Endothelial cell (in vitro differentiated cells): ENCODE measurements at regions not wholly inside any gene's neighbourhood (a gene's known extent, or its start where the extent isn't known, plus 50 kb on each side); places are given as distances from the start of the nearest gene placed in this dataset.

Experiments used
- DNase-seq: peaks from one replicate; pipeline ENCODE4 v3.0.0; 2021; ENCODE audit warnings: low spot score
- H3K27ac Mint-ChIP-seq: one replicate; pipeline ENCODE4 v1.8.0; 2021; ENCODE audit warnings: mixed read lengths, inconsistent platforms; ENCODE audit not compliant: unreplicated experiment
- H3K27me3 Mint-ChIP-seq: one replicate; pipeline ENCODE4 v1.8.0; 2021; ENCODE audit warnings: mild to moderate bottlenecking, moderate library complexity, mixed read lengths, inconsistent platforms; ENCODE audit not compliant: unreplicated experiment
- H3K36me3 Mint-ChIP-seq: one replicate; pipeline ENCODE4 v1.8.0; 2021; ENCODE audit warnings: mild to moderate bottlenecking, low read depth, mixed read lengths, inconsistent platforms; ENCODE audit not compliant: unreplicated experiment
- H3K4me1 Mint-ChIP-seq: one replicate; pipeline ENCODE4 v1.8.0; 2021; ENCODE audit warnings: mild to moderate bottlenecking, mixed read lengths, inconsistent platforms; ENCODE audit not compliant: unreplicated experiment
- H3K4me3 Mint-ChIP-seq: one replicate; pipeline ENCODE4 v1.8.0; 2021; ENCODE audit warnings: mild to moderate bottlenecking, mixed read lengths, inconsistent platforms; ENCODE audit not compliant: unreplicated experiment
- H3K9me3 Mint-ChIP-seq: one replicate; pipeline ENCODE4 v1.8.0; 2021; ENCODE audit warnings: mixed read lengths, inconsistent platforms; ENCODE audit not compliant: unreplicated experiment
- TF ChIP-seq, protein P1 (sequence below): fragments of 200-600 bp; sonication (generic); IDR thresholded peaks from one replicate; pipeline ENCODE4 v1.5.0; 2021; ENCODE audit warnings: antibody characterized with exemption; ENCODE audit not compliant: unreplicated experiment

DNA sequence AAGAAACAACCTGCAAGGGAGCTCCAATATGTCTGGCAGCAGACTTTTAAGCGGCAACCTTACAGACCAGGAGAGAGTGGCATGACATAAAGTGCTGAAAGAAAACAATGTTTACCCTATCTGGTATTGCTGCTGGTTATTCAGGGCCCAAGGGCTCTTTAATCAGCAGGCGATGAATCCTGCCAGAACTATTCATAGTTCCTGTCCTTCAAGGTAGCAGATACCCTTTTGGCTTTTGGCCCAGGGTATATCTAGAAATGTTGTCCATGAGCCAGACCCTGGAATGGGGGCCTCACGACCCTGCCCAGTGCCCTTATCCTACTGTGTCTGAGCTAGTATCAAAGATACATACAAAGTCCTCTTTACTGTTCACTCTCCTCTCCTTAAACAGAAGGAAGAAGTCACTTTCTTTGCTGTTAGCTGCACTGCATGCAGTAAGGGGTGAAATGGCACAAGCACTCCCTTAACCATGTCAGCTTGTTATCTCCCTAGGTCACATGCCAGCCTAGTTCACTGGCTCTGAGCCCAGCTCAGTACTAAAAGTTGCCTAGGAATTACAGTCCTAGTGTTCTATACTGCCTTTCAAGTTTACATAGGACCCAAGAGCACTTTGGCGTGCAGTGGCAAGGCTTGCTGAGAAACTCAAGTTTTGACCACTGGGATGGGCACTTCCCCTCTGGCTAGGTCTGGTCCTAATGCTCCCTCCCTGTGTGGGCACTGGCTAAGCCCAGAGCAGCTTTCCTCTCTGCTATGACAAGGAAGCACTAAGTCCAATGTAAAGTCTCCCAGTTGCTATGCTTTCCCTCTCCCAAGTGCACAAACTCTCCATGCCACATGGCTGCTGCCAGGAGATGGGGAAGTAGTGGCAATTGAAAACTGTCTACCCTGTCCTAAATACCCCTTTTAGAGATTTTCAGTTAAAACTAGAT, 122.0 kb downstream of the HTR1B start:
- Mint-ChIP-seq H3K9me3 (no peaks in the 10 kb centered on the region), H3K4me1 (no peaks in the 10 kb centered on the region), H3K4me3 (no peak overlapping the region), H3K27me3 (peaks cover 2% of the 10 kb centered on the region), H3K27ac (no peak overlapping the region), H3K36me3 (no peaks in the 10 kb centered on the region)
- no peak for DNase-seq
- TF ChIP-seq, protein P1, sequence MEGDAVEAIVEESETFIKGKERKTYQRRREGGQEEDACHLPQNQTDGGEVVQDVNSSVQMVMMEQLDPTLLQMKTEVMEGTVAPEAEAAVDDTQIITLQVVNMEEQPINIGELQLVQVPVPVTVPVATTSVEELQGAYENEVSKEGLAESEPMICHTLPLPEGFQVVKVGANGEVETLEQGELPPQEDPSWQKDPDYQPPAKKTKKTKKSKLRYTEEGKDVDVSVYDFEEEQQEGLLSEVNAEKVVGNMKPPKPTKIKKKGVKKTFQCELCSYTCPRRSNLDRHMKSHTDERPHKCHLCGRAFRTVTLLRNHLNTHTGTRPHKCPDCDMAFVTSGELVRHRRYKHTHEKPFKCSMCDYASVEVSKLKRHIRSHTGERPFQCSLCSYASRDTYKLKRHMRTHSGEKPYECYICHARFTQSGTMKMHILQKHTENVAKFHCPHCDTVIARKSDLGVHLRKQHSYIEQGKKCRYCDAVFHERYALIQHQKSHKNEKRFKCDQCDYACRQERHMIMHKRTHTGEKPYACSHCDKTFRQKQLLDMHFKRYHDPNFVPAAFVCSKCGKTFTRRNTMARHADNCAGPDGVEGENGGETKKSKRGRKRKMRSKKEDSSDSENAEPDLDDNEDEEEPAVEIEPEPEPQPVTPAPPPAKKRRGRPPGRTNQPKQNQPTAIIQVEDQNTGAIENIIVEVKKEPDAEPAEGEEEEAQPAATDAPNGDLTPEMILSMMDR = no peak

DNA sequence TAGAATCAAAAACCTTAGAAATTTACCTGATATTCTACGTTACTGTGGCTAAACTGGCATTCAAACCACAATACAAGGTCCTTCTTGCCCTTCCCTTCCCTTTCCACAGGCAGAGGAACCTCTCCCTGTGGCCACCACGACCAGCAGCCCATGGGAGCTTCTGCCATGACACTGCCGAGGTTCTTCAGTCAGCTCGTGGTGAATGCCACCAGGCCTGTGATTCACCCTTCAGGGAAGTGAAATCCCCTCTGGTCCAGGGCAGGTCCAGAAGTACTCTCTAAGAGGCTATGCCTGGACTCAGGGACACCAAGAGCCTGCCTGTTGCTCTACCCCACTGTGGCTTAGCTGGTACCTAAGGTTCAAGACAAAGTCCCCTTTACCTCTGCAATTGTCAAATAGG, 123.0 kb downstream of the HTR1B start:
- Mint-ChIP-seq H3K9me3 (no peaks in the 10 kb centered on the region), H3K36me3 (no peaks in the 10 kb centered on the region), H3K4me1 (no peaks in the 10 kb centered on the region), H3K4me3 (no peak overlapping the region), H3K27me3 (peaks cover 2% of the 10 kb centered on the region), H3K27ac (no peak overlapping the region)
- no peak for DNase-seq
- TF ChIP-seq, protein P1 = no peak

DNA sequence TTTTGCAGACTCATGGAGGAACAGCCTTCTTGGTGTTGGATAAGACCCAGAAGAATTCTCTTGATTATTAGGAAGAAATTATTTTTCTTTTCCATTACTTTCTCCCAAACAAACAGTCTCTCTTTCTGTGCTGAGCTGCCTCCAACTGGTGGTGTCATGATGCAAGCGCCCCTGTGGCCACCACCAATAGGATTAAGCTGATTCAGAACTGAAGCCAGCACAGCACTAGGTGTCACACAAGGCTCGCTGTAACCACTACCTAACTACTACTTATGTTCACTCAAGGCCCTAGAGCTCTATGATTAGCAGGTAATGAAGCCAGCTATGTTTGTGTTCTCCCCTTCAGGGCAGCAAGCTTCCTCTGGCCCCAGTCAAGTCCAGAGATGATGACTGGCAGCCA, 123.4 kb downstream of the HTR1B start:
- no peak overlapping the region for H3K4me3 Mint-ChIP-seq
- no peaks in the 10 kb centered on the region for H3K9me3 Mint-ChIP-seq
- peaks cover 2% of the 10 kb centered on the region for H3K27me3 Mint-ChIP-seq
- H3K4me1 Mint-ChIP-seq = no peaks in the 10 kb centered on the region
- no peak overlapping the region for H3K27ac Mint-ChIP-seq
- H3K36me3 Mint-ChIP-seq = no peaks in the 10 kb centered on the region
- TF ChIP-seq, protein P1 = no peak
- no peak for DNase-seq

DNA sequence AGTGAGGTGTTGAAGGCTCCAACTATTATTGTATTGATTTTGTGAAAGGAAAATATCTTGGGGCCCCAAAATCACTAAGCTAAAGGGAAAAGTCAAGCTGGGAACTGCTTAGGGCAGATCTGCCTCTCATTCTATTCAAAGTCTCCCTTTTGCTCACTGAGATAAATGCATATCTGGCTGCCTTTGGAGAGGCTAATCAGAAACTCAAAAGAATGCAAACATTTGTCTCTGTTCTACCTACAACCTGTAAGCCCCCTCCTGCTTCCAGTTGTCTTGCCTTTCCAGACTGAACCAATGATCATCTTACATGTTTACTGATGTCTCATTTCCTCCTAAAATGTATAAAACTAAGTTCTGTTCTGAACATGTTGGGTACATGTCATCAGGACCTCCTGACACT, 125.9 kb downstream of the HTR1B start:
- Mint-ChIP-seq H3K27ac (no peak overlapping the region), H3K4me3 (no peak overlapping the region), H3K4me1 (no peaks in the 10 kb centered on the region), H3K9me3 (peaks cover 5% of the 10 kb centered on the region), H3K27me3 (peaks cover 2% of the 10 kb centered on the region), H3K36me3 (peaks cover 14% of the 10 kb centered on the region)
- TF ChIP-seq, protein P1 = no peak
- DNase-seq = no peak

DNA sequence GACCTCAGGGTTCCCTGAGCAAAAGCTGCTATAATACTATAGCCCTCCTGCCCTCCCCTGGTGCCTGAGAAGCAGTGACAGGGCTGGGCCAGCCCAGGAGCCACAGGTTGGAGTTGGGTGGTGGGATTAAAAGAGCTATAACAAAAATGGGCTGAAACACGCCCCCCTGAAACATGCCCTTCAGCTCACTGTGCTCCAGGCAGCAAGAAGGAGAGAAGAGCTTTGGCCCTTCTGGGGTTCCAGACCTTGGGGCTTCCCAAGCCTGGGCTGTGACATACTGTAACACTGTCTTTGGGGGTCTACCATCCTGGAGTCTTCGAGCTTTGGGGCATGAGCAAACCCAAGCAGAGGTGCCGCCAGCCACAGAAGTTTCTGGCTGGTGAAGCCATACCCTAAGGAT, 129.2 kb downstream of the HTR1B start:
- TF ChIP-seq, protein P1 = no peak
- H3K27ac Mint-ChIP-seq = no peak overlapping the region

More for the DNA sequence above, 129.2 kb downstream of the HTR1B start:
- Mint-ChIP-seq H3K4me3 (no peak overlapping the region), H3K9me3 (peaks cover 5% of the 10 kb centered on the region), H3K36me3 (peaks cover 14% of the 10 kb centered on the region), H3K4me1 (no peaks in the 10 kb centered on the region), H3K27me3 (no peaks in the 10 kb centered on the region)
- no peak for DNase-seq
